ENCODE measurements at regions not wholly inside any gene's neighbourhood (a gene's known extent, or its start where the extent isn't known, plus 50 kb on each side); places are given as distances from the start of the nearest gene placed in this dataset.

DNA sequence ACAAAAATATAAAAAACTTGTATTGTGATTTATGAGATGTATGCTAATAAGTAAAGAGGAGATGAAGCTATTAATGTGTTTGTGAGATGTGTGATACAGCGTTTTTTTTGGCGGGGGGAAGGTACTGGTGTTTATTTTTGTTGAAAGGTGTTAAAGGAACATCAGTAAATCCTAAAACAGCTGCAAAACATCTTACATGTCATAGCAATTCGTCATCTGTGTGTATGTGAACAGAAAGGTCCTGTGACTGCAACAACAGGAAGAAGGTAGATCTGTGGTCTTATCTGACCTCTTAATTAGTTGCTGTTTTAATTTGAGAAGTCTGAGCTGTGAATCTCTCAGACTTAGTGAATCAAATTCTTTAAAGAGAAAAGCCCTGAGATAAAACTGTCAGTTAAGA is 1041.1 kb downstream of the JRKL start:
- no peak for TF ChIP-seq POLR2AphosphoS5 (IDR thresholded peaks at IDR 0.05; ENCODE audit: low read depth, low read length)
- TF ChIP-seq POU2F2 (IDR thresholded peaks at IDR 0.05; ENCODE audit: low read depth, low read length): no peak
- TF ChIP-seq TAF1 (IDR thresholded peaks at IDR 0.05; ENCODE audit: low read depth, low read length): no peak

Data from GM12891 (cell line).